ENCODE measurements at regions not wholly inside any gene's neighbourhood (a gene's known extent, or its start where the extent isn't known, plus 50 kb on each side); places are given as distances from the start of the nearest gene placed in this dataset.

DNA sequence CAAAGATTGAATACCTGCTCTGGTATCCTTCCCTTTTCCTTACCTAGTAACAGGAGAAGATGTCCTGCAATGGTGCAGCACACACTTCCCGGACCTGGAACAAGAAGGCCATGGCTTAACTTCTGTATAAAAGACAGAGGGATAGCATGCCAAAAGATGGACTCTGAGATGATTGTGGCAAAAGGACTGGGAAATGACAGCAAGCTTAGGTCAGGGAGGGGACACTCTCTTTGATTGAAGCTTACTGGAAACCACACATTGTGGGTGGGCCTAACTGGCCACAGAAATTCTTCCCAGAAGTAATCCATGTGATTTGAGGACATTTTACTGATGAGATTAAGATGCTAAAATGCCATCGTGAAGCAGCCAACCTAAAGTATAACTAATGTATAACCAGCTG lies 71.0 kb upstream of the OTUD4 start:
- DNase-seq (ENCODE audit: low read depth in 4 of 4, low spot score in 1 of 4) = no peak

DNA sequence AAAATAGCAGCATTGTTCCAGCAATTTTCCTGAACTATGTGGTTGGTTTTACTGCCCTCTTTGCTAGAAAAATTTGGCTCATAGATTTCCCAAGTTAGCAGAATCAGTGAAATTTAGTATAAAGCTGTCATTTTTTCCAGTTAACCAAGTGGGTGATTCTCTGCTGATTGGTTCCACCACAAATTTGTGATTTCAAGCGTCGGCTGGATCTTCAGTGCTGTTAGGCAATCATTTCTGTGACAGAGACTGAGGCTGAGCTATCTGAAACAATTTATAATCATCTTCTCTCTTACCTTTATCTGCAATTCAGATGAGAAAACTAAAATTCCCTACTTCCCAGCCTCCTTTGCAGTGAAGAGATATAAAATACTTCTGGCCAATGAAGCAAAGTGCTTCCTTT lies 68.6 kb upstream of the OTUD4 start:
- no peak for DNase-seq (ENCODE audit: low read depth in 4 of 4, low spot score in 1 of 4)

DNA sequence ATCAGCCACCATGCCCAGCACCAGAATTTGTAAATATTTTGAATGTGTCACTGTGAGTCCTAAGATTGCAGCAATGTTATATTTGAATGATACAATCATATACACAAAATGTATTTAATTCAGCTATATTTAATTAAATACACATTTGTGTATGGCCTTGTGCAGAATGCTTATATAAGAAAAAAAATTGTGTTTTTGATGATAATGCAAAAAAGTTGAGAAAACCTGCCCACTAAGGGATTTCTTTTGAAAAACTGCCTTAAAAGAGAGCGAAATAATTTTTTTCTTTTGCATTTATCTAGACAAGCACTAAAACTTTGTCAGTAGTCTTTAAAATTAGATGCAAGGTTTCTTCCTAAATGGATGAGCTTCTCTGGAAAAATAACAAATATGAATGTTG lies 68.1 kb upstream of the OTUD4 start:
- DNase-seq (ENCODE audit: low read depth in 4 of 4, low spot score in 1 of 4) = no peak

DNA sequence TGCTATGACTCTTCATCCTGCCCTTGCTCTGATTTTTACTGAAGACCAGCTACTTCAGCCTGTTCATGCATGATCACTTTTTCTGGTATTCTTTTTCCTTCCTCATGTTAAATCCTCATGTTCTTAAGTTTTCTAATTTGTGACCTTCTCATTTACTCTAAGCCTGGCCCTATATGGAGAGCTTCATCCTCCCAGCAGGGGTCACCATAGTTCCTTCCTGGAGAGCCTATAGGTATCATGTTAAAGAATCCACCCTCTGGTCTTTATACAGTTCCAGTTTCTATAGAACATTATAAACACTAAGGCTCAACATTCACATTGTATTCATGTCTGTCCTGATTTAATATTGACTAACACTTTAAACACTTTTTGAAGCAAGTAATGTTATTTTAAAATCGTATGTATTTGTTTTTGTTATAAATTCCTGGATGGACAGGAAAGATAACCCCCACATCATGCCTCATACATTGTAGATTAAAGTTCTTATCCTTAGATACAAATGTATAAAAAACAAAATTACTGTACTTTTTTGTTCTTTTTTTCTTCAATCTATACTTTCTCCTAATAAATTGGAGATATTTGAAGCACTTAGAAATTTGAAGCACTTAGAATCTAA lies 53.8 kb upstream of the OTUD4 start:
- DNase-seq (ENCODE audit: low read depth in 4 of 4, low spot score in 1 of 4) = peak; percentile 23 to 35 (median 28)

GRCh38 chr4:145231906-145232700 lies 51.7 kb upstream of the OTUD4 start:
- DNase-seq (ENCODE audit: low read depth in 4 of 4, low spot score in 1 of 4) = no peak

GRCh38 chr4:145230726-145231125 lies 50.3 kb upstream of the OTUD4 start:
- no peak for DNase-seq (ENCODE audit: low read depth in 4 of 4, low spot score in 1 of 4)
